MCF 10A (cell line): ENCODE measurements at regions not wholly inside any gene's neighbourhood (a gene's known extent, or its start where the extent isn't known, plus 50 kb on each side); places are given as distances from the start of the nearest gene placed in this dataset.

ENCODE experiments used
- BruUV-seq: library from RNA; stranded (reverse); fragments of 400-500 nt; replicated peaks from 2 replicates; lab custom pipeline; 2021; lab: Mats Ljungman, UMichigan
- CTCF ChIA-PET: fragments of 300-600 bp; sonication (Branson Sonifier 250); formaldehyde crosslinking; extraction: SDS; loops from one replicate; lab custom pipeline; 2021; ENCODE audit warnings: antibody characterized with exemption, inconsistent platforms; lab: Yijun Ruan, JAX
- POLR2A ChIA-PET: fragments of 300-600, 350-650 bp; sonication (Branson Sonifier 250); formaldehyde crosslinking; extraction: SDS; loops from one replicate; lab custom pipeline; 2020; ENCODE audit warnings: antibody characterized with exemption, inconsistent platforms; lab: Yijun Ruan, JAX
- DNase-seq: peaks from one replicate; pipeline ENCODE4 v3.0.0-alpha.2; 2018; ENCODE audit not compliant: unreplicated experiment
- H3K27ac Mint-ChIP-seq: one replicate; pipeline ENCODE4 v1.8.0; 2022; ENCODE audit warnings: mild to moderate bottlenecking, low read depth, mixed read lengths; ENCODE audit not compliant: unreplicated experiment
- H3K27me3 Mint-ChIP-seq: one replicate; pipeline ENCODE4 v1.8.0; 2022; ENCODE audit warnings: mixed read lengths; ENCODE audit not compliant: insufficient read depth, unreplicated experiment
- H3K36me3 Mint-ChIP-seq: one replicate; pipeline ENCODE4 v1.8.0; 2022; ENCODE audit warnings: mild to moderate bottlenecking, moderate library complexity, mixed read lengths; ENCODE audit not compliant: insufficient read depth, unreplicated experiment
- H3K4me1 Mint-ChIP-seq: one replicate; pipeline ENCODE4 v1.8.0; 2022; ENCODE audit warnings: mixed read lengths; ENCODE audit not compliant: insufficient read depth, unreplicated experiment
- H3K4me3 Mint-ChIP-seq: one replicate; pipeline ENCODE4 v1.8.0; 2022; ENCODE audit warnings: mild to moderate bottlenecking, moderate library complexity, mixed read lengths; ENCODE audit not compliant: unreplicated experiment
- H3K9me3 Mint-ChIP-seq: one replicate; pipeline ENCODE4 v1.8.0; 2022; ENCODE audit warnings: mixed read lengths; ENCODE audit not compliant: unreplicated experiment
- CTCF ChIP-seq: fragments of 200-600 bp; IDR thresholded peaks from one replicate; pipeline ENCODE4 v1.8.0; 2022; ENCODE audit warnings: antibody characterized with exemption, mild to moderate bottlenecking; ENCODE audit not compliant: unreplicated experiment
- intact Hi-C: fragments of 100-400 bp; cut with micrococcal nuclease; formaldehyde crosslinking; loops from 2 replicates; pipeline ENCODE4 v1.14.1; 2022

DNA sequence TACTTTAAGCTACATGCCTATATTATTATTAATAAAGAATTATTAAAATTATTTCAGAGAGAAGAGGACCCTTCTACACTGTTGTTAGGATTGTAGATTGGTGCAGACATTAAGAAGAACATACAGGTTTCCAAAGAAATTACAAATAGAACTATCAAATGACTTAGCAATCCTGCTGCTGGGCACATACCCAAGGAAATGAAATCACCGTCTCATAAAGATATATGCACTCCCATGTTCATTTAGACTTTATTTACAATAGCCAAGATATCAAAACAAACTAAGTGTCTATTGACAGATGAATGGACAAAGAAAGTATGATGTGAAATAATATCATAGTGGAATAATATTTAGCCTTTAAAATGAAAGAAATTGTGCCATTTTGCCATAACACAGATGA, 687.7 kb upstream of the POU3F2 start:
- Mint-ChIP-seq H3K4me3 (no peak overlapping the region), H3K36me3 (no peaks in the 10 kb centered on the region), H3K4me1 (no peaks in the 10 kb centered on the region), H3K9me3 (peaks cover 15% of the 10 kb centered on the region), H3K27me3 (no peaks in the 10 kb centered on the region), H3K27ac (no peak overlapping the region)
- ChIA-PET CTCF (no interaction called here), POLR2A (no interaction called here)
- no peak for DNase-seq
- BruUV-seq = no TSS peak
- intact Hi-C loops = no loop called here
- no peak for TF ChIP-seq CTCF

- no TSS peak for BruUV-seq
- TF ChIP-seq CTCF = no peak
These were observed 677.8 kb upstream of the POU3F2 start for GRCh38 chr6:98156580-98156979.

GRCh38 chr6:98179606-98180005, 654.8 kb upstream of the POU3F2 start:
- H3K27me3 Mint-ChIP-seq = no peaks in the 10 kb centered on the region
- no TSS peak for BruUV-seq
- TF ChIP-seq CTCF = no peak
- CTCF ChIA-PET = no interaction called here
- H3K27ac Mint-ChIP-seq = no peak overlapping the region
- H3K9me3 Mint-ChIP-seq = peaks cover 8% of the 10 kb centered on the region
- no peaks in the 10 kb centered on the region for H3K36me3 Mint-ChIP-seq
- intact Hi-C loops = no loop called here
- H3K4me1 Mint-ChIP-seq = no peaks in the 10 kb centered on the region
- no peak for DNase-seq
- POLR2A ChIA-PET = no interaction called here
- no peak overlapping the region for H3K4me3 Mint-ChIP-seq

More at GRCh38 chr6:98156580-98156979, 677.8 kb upstream of the POU3F2 start:
- POLR2A ChIA-PET = no interaction called here
- CTCF ChIA-PET = no interaction called here
- H3K36me3 Mint-ChIP-seq = no peaks in the 10 kb centered on the region
- H3K4me3 Mint-ChIP-seq = no peak overlapping the region
- H3K4me1 Mint-ChIP-seq = no peaks in the 10 kb centered on the region
- H3K9me3 Mint-ChIP-seq = peaks cover 22% of the 10 kb centered on the region
- no peak for DNase-seq
- H3K27ac Mint-ChIP-seq = no peak overlapping the region
- H3K27me3 Mint-ChIP-seq = peaks cover 16% of the 10 kb centered on the region
- intact Hi-C loops = no loop called here

DNA sequence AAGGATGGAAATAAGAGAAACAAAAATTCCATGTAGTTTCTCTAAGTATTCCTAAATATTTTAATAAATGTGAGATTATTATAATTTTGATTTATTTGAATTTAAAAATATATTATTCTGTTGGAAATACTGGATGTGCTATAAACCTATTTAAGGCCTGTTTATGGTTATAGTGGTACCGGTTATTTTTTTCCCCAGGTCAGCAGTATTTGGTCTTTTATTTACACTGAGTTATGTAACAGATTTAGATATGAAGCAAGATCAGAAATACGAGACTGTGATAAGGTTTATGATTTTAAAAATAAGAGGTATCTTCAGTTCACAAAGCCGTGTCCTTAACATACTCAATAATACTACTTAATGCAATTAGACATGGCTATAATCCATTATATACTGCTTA, 634.3 kb upstream of the POU3F2 start:
- DNase-seq = no peak
- no peaks in the 10 kb centered on the region for H3K4me1 Mint-ChIP-seq
- intact Hi-C loops = no loop called here
- no peak overlapping the region for H3K4me3 Mint-ChIP-seq
- POLR2A ChIA-PET = no interaction called here
- no peaks in the 10 kb centered on the region for H3K36me3 Mint-ChIP-seq
- TF ChIP-seq CTCF = no peak
- no peaks in the 10 kb centered on the region for H3K27me3 Mint-ChIP-seq
- no peaks in the 10 kb centered on the region for H3K9me3 Mint-ChIP-seq
- CTCF ChIA-PET = no interaction called here
- H3K27ac Mint-ChIP-seq = no peak overlapping the region
- no TSS peak for BruUV-seq
